GM21360 (cell line): ENCODE measurements at regions not wholly inside any gene's neighbourhood (a gene's known extent, or its start where the extent isn't known, plus 50 kb on each side); places are given as distances from the start of the nearest gene placed in this dataset.

Source experiments
- ATAC-seq: cut with Tn5 transposase; IDR thresholded peaks from one replicate; pipeline ENCODE4 v1.9.1; 2021; ENCODE audit warnings: mild to moderate bottlenecking, moderate library complexity; ENCODE audit not compliant: unreplicated experiment

- no peak for ATAC-seq
These were observed 173.5 kb downstream of the DLL1 start for GRCh38 chr6:170117111-170117972.

- ATAC-seq = no peak
These were observed 174.2 kb downstream of the DLL1 start for GRCh38 chr6:170116636-170117035.

- ATAC-seq = no peak
These were observed 175.7 kb downstream of the DLL1 start for GRCh38 chr6:170114956-170115855.

GRCh38 chr6:170114187-170114945 is 176.5 kb downstream of the DLL1 start:
- ATAC-seq = no peak

- no peak for ATAC-seq
These were observed 177.7 kb downstream of the DLL1 start for GRCh38 chr6:170113141-170113540.

- ATAC-seq = no peak
These were observed 178.4 kb downstream of the DLL1 start for GRCh38 chr6:170112583-170112860.

GRCh38 chr6:170111816-170112582 is 178.9 kb downstream of the DLL1 start:
- no peak for ATAC-seq

GRCh38 chr6:170111141-170111664 is 179.7 kb downstream of the DLL1 start:
- ATAC-seq = no peak

- no peak for ATAC-seq
These were observed 180.4 kb downstream of the DLL1 start for GRCh38 chr6:170110201-170111140.

GRCh38 chr6:170108890-170109587 is 181.8 kb downstream of the DLL1 start:
- ATAC-seq = no peak

- no peak for ATAC-seq
These were observed 182.4 kb downstream of the DLL1 start for GRCh38 chr6:170108456-170108855.

GRCh38 chr6:170107606-170108222 is 183.2 kb downstream of the DLL1 start:
- ATAC-seq = no peak

- no peak for ATAC-seq
These were observed 183.9 kb downstream of the DLL1 start for GRCh38 chr6:170106906-170107525.

- no peak for ATAC-seq
These were observed 188.0 kb downstream of the DLL1 start for GRCh38 chr6:170102582-170103481.

- no peak for ATAC-seq
These were observed 188.8 kb downstream of the DLL1 start for GRCh38 chr6:170102038-170102437.

GRCh38 chr6:170101281-170102035 is 189.4 kb downstream of the DLL1 start:
- ATAC-seq = no peak
